Erythroblast (primary cell): ENCODE measurements at regions not wholly inside any gene's neighbourhood (a gene's known extent, or its start where the extent isn't known, plus 50 kb on each side); places are given as distances from the start of the nearest gene placed in this dataset.

ENCODE experiments used
- GATA1 ChIP-seq: IDR thresholded peaks from 2 replicates; pipeline ENCODE4 v1.6.1; 2011; ENCODE audit warnings: low read depth, mild to moderate bottlenecking, control low read depth, low read length, moderate library complexity
- POLR2A ChIP-seq: IDR thresholded peaks from 2 replicates; pipeline ENCODE4 v1.6.1; 2011; ENCODE audit warnings: mild to moderate bottlenecking, low read length

- TF ChIP-seq POLR2A = no peak
- no peak for TF ChIP-seq GATA1
Observed at GRCh38 chr2:52703004-52703403, 1064.6 kb upstream of the CHAC2 start.
